Left ventricle myocardium inferior (tissue), 1 donor: ENCODE measurements at regions not wholly inside any gene's neighbourhood (a gene's known extent, or its start where the extent isn't known, plus 50 kb on each side); places are given as distances from the start of the nearest gene placed in this dataset.

ENCODE experiments used
- DNase-seq: peaks from one replicate; pipeline ENCODE4 v3.0.0-alpha.2; 2020
- H3K27ac ChIP-seq: fragments of 200-600 bp; replicated peaks from 2 replicates; pipeline ENCODE4 v1.8.0; 2021
- H3K27me3 ChIP-seq: fragments of 200-600 bp; 2 replicates; pipeline ENCODE4 v1.8.0; 2021; ENCODE audit warnings: low read depth
- H3K36me3 ChIP-seq: fragments of 200-600 bp; 2 replicates; pipeline ENCODE4 v1.8.0; 2021
- H3K4me1 ChIP-seq: fragments of 200-600 bp; 2 replicates; pipeline ENCODE4 v1.8.0; 2021
- H3K4me3 ChIP-seq: fragments of 200-600 bp; 2 replicates; pipeline ENCODE4 v1.8.0; 2021; ENCODE audit warnings: mild to moderate bottlenecking, moderate library complexity
- H3K9me3 ChIP-seq: fragments of 200-600 bp; replicated peaks from 2 replicates; pipeline ENCODE4 v1.8.0; 2021
- intact Hi-C: fragments of 100-400 bp; cut with micrococcal nuclease; formaldehyde crosslinking; loops from one replicate; pipeline ENCODE4 v1.11.0; 2022
- TF ChIP-seq, protein P1 (sequence below): fragments of 200-600 bp; IDR thresholded peaks from 2 replicates; pipeline ENCODE4 v1.8.0; 2021; ENCODE audit warnings: antibody characterized with exemption, mild to moderate bottlenecking, borderline replicate concordance
- donor health status: DM: no; HTN: yes; CAD: no; lungs with severe emphysema.

DNA sequence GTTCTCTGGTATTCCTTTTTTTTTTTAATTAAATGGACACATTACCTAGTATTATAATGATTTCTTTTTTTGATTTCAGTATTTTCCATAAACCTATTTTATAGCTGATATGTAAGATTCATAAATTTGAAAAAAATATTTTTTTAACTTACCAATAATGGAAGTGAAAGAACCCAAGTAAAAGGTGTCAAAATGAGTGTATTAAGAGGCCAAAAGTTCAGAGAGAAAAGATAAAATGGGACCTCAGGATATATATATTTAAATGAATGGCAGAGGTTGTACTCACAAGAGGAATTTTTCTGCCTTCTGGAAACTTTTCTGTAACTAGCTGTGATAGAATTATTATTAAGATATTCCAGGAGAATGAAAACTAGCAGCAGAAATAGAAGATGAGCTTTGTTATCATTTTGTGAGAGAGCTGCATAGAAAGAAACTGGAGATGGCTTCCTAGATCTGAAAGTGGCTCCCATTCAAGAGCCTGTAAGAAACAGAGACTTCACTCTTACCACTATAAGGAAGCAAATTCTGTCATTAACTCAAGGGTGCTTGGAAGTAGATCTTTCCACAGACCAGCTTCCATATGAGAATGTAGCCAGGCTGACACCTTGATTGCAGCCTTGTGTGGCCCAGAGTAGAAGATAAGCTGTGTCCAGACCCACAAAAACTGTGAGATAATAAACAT lies 91.7 kb downstream of the MRPS30 start:
- Histone ChIP-seq H3K36me3 (no peaks in the 10 kb centered on the region), H3K4me1 (no peaks in the 10 kb centered on the region), H3K27me3 (no peaks in the 10 kb centered on the region), H3K27ac (no peak overlapping the region), H3K4me3 (no peak overlapping the region), H3K9me3 (no peaks in the 10 kb centered on the region)
- intact Hi-C loops: no loop called here
- TF ChIP-seq, protein P1, sequence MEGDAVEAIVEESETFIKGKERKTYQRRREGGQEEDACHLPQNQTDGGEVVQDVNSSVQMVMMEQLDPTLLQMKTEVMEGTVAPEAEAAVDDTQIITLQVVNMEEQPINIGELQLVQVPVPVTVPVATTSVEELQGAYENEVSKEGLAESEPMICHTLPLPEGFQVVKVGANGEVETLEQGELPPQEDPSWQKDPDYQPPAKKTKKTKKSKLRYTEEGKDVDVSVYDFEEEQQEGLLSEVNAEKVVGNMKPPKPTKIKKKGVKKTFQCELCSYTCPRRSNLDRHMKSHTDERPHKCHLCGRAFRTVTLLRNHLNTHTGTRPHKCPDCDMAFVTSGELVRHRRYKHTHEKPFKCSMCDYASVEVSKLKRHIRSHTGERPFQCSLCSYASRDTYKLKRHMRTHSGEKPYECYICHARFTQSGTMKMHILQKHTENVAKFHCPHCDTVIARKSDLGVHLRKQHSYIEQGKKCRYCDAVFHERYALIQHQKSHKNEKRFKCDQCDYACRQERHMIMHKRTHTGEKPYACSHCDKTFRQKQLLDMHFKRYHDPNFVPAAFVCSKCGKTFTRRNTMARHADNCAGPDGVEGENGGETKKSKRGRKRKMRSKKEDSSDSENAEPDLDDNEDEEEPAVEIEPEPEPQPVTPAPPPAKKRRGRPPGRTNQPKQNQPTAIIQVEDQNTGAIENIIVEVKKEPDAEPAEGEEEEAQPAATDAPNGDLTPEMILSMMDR: no peak
- DNase-seq: no peak

DNA sequence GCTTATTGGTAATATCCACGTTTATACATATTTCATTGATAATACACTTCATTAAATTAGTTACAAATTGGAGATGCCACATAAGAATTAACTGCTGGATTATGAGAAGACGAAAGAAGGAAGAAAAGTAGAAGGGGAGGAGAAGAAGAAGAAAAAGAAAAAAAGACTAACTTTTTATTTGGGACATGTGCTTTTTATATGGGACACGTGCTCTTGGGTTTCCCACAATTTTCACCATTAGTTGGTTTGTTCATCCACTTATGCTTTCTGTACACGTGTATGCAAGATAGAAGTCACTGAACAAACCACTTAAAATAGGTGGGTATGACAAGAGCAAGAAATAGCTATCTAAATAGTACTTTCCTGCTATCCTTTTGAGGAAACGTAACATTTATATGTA lies 98.6 kb downstream of the MRPS30 start:
- peaks cover 11% of the 10 kb centered on the region for H3K4me1 ChIP-seq
- H3K4me3 ChIP-seq: no peak overlapping the region
- no peaks in the 10 kb centered on the region for H3K27me3 ChIP-seq
- TF ChIP-seq, protein P1: no peak
- no peak for DNase-seq
- no peaks in the 10 kb centered on the region for H3K9me3 ChIP-seq
- H3K36me3 ChIP-seq: no peaks in the 10 kb centered on the region
- H3K27ac ChIP-seq: no peak overlapping the region
- intact Hi-C loops: no loop called here

DNA sequence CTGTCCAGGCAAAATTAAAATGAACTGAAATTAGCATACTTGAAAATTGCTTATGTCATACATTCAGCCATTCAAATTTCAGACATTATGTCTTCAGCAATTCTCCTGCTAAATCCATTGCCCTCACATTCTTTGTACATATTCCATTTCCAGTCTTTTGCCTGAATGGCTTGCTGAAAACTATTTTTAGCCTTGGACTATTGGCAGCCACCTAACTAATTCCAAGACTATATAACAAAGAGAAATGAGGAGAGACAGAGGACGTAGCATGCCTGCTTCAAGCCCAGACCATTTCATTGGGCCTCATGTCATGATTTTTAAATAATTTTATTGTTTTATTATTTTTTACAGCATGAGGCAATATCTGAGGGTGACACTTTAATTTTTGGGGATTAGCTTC lies 100.3 kb downstream of the MRPS30 start:
- H3K4me3 ChIP-seq: no peak overlapping the region
- peaks cover 11% of the 10 kb centered on the region for H3K4me1 ChIP-seq
- TF ChIP-seq, protein P1: no peak
- no peaks in the 10 kb centered on the region for H3K36me3 ChIP-seq
- H3K27ac ChIP-seq: no peak overlapping the region
- DNase-seq: no peak
- no peaks in the 10 kb centered on the region for H3K9me3 ChIP-seq
- no peaks in the 10 kb centered on the region for H3K27me3 ChIP-seq
- intact Hi-C loops: no loop called here

DNA sequence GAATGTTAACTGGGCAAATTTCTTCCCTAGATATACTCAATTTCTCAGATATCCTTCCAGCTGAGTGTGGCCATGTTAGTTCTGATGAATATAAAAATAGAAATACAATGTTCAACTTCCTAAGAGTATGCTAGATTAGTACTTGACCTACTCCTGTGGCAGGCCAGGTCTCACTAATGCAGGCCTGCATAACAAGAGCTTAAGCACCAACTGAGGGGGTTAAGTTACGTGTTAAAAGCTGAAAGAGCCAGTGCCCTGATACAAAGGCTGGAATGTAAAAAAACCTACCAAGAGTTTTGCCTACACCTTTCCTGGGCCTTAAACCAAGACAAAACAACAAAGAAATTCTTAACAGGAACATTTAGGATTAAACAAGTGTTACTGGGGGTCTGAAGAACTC lies 102.8 kb downstream of the MRPS30 start:
- H3K4me3 ChIP-seq: no peak overlapping the region
- H3K9me3 ChIP-seq: no peaks in the 10 kb centered on the region
- H3K4me1 ChIP-seq: peaks cover 11% of the 10 kb centered on the region
- no peak for DNase-seq
- intact Hi-C loops: no loop called here
- H3K27ac ChIP-seq: no peak overlapping the region
- no peaks in the 10 kb centered on the region for H3K27me3 ChIP-seq
- H3K36me3 ChIP-seq: no peaks in the 10 kb centered on the region
- TF ChIP-seq, protein P1: no peak

DNA sequence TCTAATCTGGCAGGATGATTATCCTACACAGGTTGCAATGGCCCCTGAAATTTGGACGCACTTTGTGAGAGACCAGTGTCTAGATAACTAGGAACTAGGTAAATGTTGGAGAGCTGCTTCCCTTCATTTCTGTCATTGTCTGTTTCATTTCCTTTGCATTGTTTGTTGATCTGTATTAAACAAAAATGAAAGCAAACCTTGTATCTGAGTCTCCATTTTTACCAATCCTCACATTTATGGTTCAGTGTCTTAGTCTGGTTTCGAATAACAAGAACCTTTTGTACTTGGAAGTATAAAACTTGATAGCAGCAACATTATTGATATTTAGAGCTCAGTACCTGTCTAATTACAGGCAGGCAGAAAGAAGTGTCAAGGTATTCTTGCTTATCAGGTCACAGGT lies 105.5 kb downstream of the MRPS30 start:
- no peak overlapping the region for H3K27ac ChIP-seq
- H3K4me1 ChIP-seq: peaks cover 5% of the 10 kb centered on the region
- TF ChIP-seq, protein P1: no peak
- H3K27me3 ChIP-seq: no peaks in the 10 kb centered on the region
- no peak overlapping the region for H3K4me3 ChIP-seq
- DNase-seq: no peak
- intact Hi-C loops: no loop called here
- H3K36me3 ChIP-seq: no peaks in the 10 kb centered on the region
- no peaks in the 10 kb centered on the region for H3K9me3 ChIP-seq
